Astrocyte of the cerebellum (primary cell): ENCODE measurements at regions not wholly inside any gene's neighbourhood (a gene's known extent, or its start where the extent isn't known, plus 50 kb on each side); places are given as distances from the start of the nearest gene placed in this dataset.

ENCODE experiments used
- DNase-seq: peaks from one replicate; pipeline ENCODE4 v3.0.0-alpha.2; 2011; ENCODE audit warnings: low read depth
- H3K4me3 ChIP-seq: 2 replicates; pipeline ENCODE4 v1.5.1; 2011; ENCODE audit warnings: mild to moderate bottlenecking, low read depth, low read length, moderate library complexity
- CTCF ChIP-seq: IDR thresholded peaks from 2 replicates; pipeline ENCODE4 v1.5.1; 2012; ENCODE audit warnings: low read length, low read depth, moderate library complexity, mild to moderate bottlenecking; ENCODE audit errors: missing control alignments
- in situ Hi-C: cut with HindIII; loops from 2 replicates; pipeline ENCODE4 v1.10.0; 2017; ENCODE audit warnings: low sequenced_read_pairs

- TF ChIP-seq CTCF: no peak
- in situ Hi-C loops: no loop called here
- no peak overlapping the region for H3K4me3 ChIP-seq
- no peak for DNase-seq
Measured at GRCh38 chr5:143955141-143955540, 143.2 kb downstream of the HMHB1 start.

- in situ Hi-C loops: no loop called here
- no peak for DNase-seq
- peak; percentile 38 for TF ChIP-seq CTCF
- H3K4me3 ChIP-seq: no peak overlapping the region
Measured at GRCh38 chr5:143957455-143957854, 145.5 kb downstream of the HMHB1 start.

GRCh38 chr5:143962201-143962600 lies 150.2 kb downstream of the HMHB1 start:
- no peak for TF ChIP-seq CTCF
- in situ Hi-C loops: no loop called here
- DNase-seq: no peak
- no peak overlapping the region for H3K4me3 ChIP-seq

GRCh38 chr5:143964919-143965318 lies 153.0 kb downstream of the HMHB1 start:
- H3K4me3 ChIP-seq: no peak overlapping the region
- DNase-seq: no peak
- in situ Hi-C loops: no loop called here
- TF ChIP-seq CTCF: no peak

GRCh38 chr5:143966280-143966679 lies 154.3 kb downstream of the HMHB1 start:
- no peak overlapping the region for H3K4me3 ChIP-seq
- no peak for TF ChIP-seq CTCF
- DNase-seq: no peak
- in situ Hi-C loops: no loop called here

GRCh38 chr5:143968071-143968878 lies 156.3 kb downstream of the HMHB1 start:
- TF ChIP-seq CTCF: peak; percentile 53
- no peak overlapping the region for H3K4me3 ChIP-seq
- in situ Hi-C loops: no loop called here
- DNase-seq: peak; percentile 52

GRCh38 chr5:143970159-143970558 lies 158.2 kb downstream of the HMHB1 start:
- in situ Hi-C loops: no loop called here
- TF ChIP-seq CTCF: no peak
- DNase-seq: no peak
- no peak overlapping the region for H3K4me3 ChIP-seq
